Effector memory CD4-positive, alpha-beta T cell (primary cell): ENCODE measurements at regions not wholly inside any gene's neighbourhood (a gene's known extent, or its start where the extent isn't known, plus 50 kb on each side); places are given as distances from the start of the nearest gene placed in this dataset.

Source experiments
- DNase-seq, 3 donors: peaks; one replicate each; pipeline ENCODE4 v3.0.0-alpha.2; 2020
- H3K27ac ChIP-seq: 2 replicates; pipeline ENCODE4 v1.7.0; 2013; ENCODE audit warnings: mild to moderate bottlenecking, low read length, moderate library complexity; ENCODE audit not compliant: insufficient read depth, poor library complexity, severe bottlenecking
- H3K27me3 ChIP-seq: replicated peaks from 2 replicates; pipeline ENCODE4 v1.7.0; 2013; ENCODE audit warnings: mild to moderate bottlenecking, low read length; ENCODE audit not compliant: insufficient read depth, control insufficient read depth, poor library complexity, severe bottlenecking
- H3K36me3 ChIP-seq: 2 replicates; pipeline ENCODE4 v1.7.0; 2013; ENCODE audit warnings: mild to moderate bottlenecking, low read length, moderate library complexity; ENCODE audit not compliant: control insufficient read depth, insufficient read depth
- H3K4me1 ChIP-seq: 2 replicates; pipeline ENCODE4 v1.7.0; 2013; ENCODE audit warnings: low read length, mild to moderate bottlenecking; ENCODE audit not compliant: control insufficient read depth, insufficient read depth, poor library complexity, severe bottlenecking
- H3K4me3 ChIP-seq: 2 replicates; pipeline ENCODE4 v1.7.0; 2013; ENCODE audit warnings: low read length, low read depth, mild to moderate bottlenecking; ENCODE audit not compliant: insufficient read depth, poor library complexity, severe bottlenecking
- H3K9me3 ChIP-seq: 2 replicates; pipeline ENCODE4 v1.7.0; 2013; ENCODE audit warnings: mild to moderate bottlenecking, low read length, moderate library complexity; ENCODE audit not compliant: control insufficient read depth

DNA sequence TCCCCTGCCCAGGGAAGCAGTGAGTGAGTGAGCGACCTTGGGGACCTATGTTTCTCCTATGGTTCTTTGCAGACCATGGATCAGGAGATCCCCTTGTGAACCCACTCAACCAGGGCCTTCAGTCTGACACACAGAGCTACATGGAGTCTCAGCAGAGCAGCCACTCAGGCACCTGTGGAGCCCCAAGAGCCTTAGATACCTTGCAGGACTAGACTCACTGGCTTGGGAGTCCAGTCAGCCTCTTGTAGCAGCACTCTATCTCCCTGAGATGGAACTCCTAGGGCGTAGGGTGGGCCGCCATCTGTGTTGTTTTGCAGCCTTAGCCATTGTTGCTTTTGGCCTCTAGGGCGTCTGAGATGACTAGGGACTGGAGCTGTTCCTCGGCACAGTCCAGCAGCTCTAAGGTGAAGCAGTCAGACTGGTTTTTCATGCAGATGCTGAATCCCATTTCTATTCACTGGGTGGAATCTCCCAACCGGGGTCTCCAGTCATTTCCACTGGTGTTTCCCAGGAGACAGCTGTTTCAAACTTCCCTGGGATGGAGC, 284.6 kb upstream of the RPS23 start:
- no peak for DNase-seq
- Histone ChIP-seq H3K27me3 (no peaks in the 10 kb centered on the region), H3K4me3 (no peak overlapping the region), H3K9me3 (no peaks in the 10 kb centered on the region), H3K4me1 (no peaks in the 10 kb centered on the region), H3K27ac (no peak overlapping the region), H3K36me3 (no peaks in the 10 kb centered on the region)

- no peaks in the 10 kb centered on the region for H3K9me3 ChIP-seq
- no peak overlapping the region for H3K27ac ChIP-seq
- no peak for DNase-seq
- H3K36me3 ChIP-seq, result no peaks in the 10 kb centered on the region
- no peaks in the 10 kb centered on the region for H3K27me3 ChIP-seq
- H3K4me3 ChIP-seq, result no peak overlapping the region
- H3K4me1 ChIP-seq, result no peaks in the 10 kb centered on the region
Observed at GRCh38 chr5:82561797-82562196, 283.6 kb upstream of the RPS23 start.

- Histone ChIP-seq H3K9me3 (no peaks in the 10 kb centered on the region), H3K36me3 (no peaks in the 10 kb centered on the region), H3K4me1 (no peaks in the 10 kb centered on the region), H3K27ac (no peak overlapping the region), H3K4me3 (no peak overlapping the region), H3K27me3 (no peaks in the 10 kb centered on the region)
- no peak for DNase-seq
Observed at GRCh38 chr5:82560969-82561368, 282.8 kb upstream of the RPS23 start.

DNA sequence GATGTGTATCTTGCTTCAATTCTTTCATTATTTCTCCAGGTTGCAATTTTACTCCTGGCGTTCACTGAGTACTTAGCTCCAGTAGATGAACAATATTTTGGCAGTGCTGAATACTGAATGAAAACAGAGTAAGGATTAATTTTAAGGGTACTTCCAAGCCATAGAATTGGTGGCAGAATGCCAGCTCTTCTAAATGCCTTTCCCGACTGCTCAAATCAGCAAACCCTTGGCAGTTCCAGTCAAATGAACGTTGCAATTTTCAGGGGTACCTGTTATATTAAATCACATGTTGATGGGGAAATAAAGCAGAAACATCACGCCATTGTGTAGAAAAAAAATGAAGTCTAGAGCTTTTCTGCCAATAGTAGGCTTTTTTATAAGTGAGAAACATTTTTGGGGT, 282.4 kb upstream of the RPS23 start:
- Histone ChIP-seq H3K4me3 (no peak overlapping the region), H3K9me3 (no peaks in the 10 kb centered on the region), H3K27me3 (no peaks in the 10 kb centered on the region), H3K27ac (no peak overlapping the region), H3K36me3 (no peaks in the 10 kb centered on the region), H3K4me1 (no peaks in the 10 kb centered on the region)
- DNase-seq, result no peak

DNA sequence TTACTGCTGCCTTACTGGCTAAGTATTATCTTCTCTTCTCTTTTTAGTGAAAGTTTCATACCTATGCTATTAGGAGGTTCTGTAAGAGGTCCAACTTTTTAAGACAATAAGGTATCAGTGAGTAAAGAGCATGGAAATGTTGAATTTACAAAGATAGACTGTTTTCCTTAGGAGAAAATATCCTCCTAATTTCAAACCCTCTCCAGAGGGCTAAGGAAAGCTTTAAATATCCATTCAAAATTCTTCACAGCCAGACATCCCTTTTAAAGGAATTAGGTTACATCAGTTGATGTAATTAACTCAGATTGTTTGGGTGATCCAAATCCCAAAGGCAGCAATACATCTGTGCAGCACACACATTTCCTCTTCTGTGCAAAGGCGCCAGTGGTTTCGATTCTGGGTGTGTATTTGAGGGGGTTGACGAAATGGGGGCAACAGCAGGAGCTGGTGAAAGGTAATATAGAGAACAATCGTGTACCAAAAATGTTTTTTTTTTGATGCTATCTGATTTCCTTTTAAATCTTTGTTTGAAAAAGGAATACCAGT, 273.8 kb upstream of the RPS23 start:
- H3K27ac ChIP-seq, result no peak overlapping the region

GRCh38 chr5:82551192-82551591, 273.0 kb upstream of the RPS23 start:
- no peaks in the 10 kb centered on the region for H3K27me3 ChIP-seq
- no peaks in the 10 kb centered on the region for H3K36me3 ChIP-seq
- no peaks in the 10 kb centered on the region for H3K9me3 ChIP-seq
- no peak for DNase-seq
- H3K27ac ChIP-seq, result no peak overlapping the region
- no peak overlapping the region for H3K4me3 ChIP-seq
- no peaks in the 10 kb centered on the region for H3K4me1 ChIP-seq

More for the DNA sequence above, 273.8 kb upstream of the RPS23 start:
- Histone ChIP-seq H3K27me3 (no peaks in the 10 kb centered on the region), H3K36me3 (no peaks in the 10 kb centered on the region), H3K4me1 (no peaks in the 10 kb centered on the region), H3K4me3 (no peak overlapping the region), H3K9me3 (no peaks in the 10 kb centered on the region)
- no peak for DNase-seq

DNA sequence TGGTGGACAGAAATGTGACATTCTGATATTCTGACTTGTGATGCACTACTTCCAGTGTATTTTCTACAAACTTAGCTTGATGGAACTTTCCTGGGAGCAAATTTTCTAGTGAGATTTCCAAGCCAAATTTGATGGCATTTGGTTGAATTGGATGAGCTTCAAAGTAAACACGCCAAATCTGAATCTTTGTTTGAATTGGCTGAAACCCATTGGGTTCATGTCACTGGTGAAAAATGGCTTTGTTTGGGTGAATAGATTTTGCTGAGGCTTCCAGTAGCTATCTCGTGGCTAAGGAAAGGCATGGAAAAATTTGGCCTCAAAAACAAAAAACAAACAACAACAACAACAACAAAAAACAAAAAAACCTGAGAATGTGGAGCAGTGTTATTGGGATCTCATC, 271.1 kb upstream of the RPS23 start:
- no peak overlapping the region for H3K4me3 ChIP-seq
- DNase-seq, result no peak
- no peaks in the 10 kb centered on the region for H3K36me3 ChIP-seq
- H3K4me1 ChIP-seq, result no peaks in the 10 kb centered on the region
- no peaks in the 10 kb centered on the region for H3K27me3 ChIP-seq
- H3K27ac ChIP-seq, result no peak overlapping the region
- no peaks in the 10 kb centered on the region for H3K9me3 ChIP-seq

DNA sequence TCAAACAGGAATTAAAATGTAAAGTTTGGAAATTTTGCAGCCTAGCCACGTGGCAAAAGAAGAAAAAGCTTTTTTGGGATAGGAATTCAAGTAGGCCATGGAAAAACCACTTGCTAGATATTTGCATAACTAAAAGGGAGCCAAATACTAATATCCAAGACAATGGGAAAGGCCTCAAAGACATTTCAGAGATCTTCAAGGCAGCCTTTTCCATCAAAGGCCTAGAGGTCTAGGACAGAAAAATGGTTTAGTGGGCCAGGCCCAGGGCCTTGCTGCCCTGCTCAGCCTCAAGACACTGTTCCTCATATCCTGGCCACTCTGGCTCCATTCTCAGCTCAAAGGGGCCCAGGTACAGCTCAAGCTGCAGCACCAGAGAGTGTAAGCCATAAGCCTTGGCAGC, 265.9 kb upstream of the RPS23 start:
- Histone ChIP-seq H3K36me3 (no peaks in the 10 kb centered on the region), H3K9me3 (no peaks in the 10 kb centered on the region), H3K27me3 (no peaks in the 10 kb centered on the region), H3K4me3 (no peak overlapping the region), H3K27ac (no peak overlapping the region), H3K4me1 (no peaks in the 10 kb centered on the region)
- DNase-seq, result no peak

- Histone ChIP-seq H3K4me3 (no peak overlapping the region), H3K36me3 (no peaks in the 10 kb centered on the region), H3K27ac (no peak overlapping the region), H3K9me3 (no peaks in the 10 kb centered on the region), H3K4me1 (no peaks in the 10 kb centered on the region), H3K27me3 (no peaks in the 10 kb centered on the region)
- DNase-seq, result no peak
Observed at GRCh38 chr5:82540301-82540700, 262.1 kb upstream of the RPS23 start.

GRCh38 chr5:82538339-82539034, 260.3 kb upstream of the RPS23 start:
- Histone ChIP-seq H3K27me3 (no peaks in the 10 kb centered on the region), H3K9me3 (no peaks in the 10 kb centered on the region), H3K4me3 (no peak overlapping the region), H3K27ac (no peak overlapping the region), H3K36me3 (no peaks in the 10 kb centered on the region), H3K4me1 (no peaks in the 10 kb centered on the region)
- DNase-seq, result no peak
